ENCODE measurements at regions not wholly inside any gene's neighbourhood (a gene's known extent, or its start where the extent isn't known, plus 50 kb on each side); places are given as distances from the start of the nearest gene placed in this dataset.

DNA sequence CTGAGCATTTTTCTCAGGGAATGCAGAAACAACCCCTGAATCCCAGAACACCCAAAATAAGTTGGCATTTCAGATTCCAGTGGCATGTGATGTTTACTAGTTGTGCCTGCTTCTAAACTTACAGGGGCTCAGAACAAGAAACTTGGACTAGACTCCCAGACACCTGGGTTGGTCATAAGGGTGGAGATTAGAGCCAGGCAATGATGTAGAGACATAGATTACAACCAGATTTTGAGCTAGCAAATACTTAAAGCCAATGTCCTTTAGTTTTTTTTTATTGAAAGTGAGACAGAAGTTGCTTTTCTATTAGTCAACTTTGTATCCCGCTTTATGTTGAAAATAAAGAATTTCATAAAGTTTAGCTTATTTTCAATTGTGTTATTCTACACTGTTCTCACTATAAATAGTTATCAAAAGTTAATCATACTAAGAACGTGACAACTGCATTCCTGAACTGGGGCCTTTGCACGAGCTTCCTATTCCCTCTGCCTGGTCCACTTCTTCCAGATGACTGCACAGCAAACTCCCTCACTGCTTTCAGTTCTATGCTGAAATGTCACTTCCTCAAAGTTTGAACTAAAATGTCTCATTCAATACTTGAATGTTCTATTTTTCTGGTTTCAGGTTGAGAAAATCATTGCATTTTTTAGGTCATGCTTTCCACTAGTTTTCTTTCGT, 224.7 kb upstream of the PPP1R2C start:
- DNase-seq, result no peak
- ATAC-seq, result no peak
- intact Hi-C loops (cut with DNase I, micrococcal nuclease), result no loop called here

DNA sequence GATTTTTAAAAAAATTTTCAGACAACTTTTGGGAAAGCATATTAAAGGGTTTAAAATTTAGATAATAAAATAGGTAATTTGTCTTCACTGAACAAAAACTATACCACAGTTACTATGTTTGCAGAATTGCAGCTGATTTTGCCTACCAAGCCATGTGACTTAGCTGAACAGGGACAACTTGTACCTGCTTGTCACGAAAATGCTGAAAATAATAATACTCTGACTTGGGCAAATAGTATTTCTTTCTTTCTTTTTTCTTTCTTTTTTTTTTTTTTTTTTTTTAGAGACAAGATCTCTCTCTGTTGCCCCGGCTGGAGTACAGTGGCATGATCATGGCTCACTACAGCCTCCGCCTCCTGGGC, 225.2 kb upstream of the PPP1R2C start:
- no peak for ATAC-seq
- DNase-seq, result no peak
- intact Hi-C loops (cut with DNase I, micrococcal nuclease), result no loop called here

DNA sequence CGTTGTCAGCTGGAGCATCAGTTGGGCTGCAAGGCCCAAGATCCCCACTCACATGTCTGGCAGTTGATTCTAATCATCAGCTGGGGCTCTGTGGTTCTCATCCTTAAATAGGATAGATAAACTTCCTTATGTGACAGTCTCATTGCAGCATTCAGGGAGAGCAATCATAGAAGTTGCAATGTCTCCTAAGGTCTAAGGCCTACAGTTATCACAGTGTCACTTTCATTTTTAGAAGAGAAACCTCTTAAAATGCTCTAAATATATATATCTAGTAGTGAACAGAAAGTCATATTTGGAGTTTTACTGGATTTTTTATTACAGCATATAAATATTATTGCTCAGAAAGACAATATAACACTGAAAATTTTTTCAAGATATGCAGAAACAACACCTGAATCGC, 226.0 kb upstream of the PPP1R2C start:
- no peak for DNase-seq
- intact Hi-C loops (cut with DNase I, micrococcal nuclease), result no loop called here
- ATAC-seq, result no peak

DNA sequence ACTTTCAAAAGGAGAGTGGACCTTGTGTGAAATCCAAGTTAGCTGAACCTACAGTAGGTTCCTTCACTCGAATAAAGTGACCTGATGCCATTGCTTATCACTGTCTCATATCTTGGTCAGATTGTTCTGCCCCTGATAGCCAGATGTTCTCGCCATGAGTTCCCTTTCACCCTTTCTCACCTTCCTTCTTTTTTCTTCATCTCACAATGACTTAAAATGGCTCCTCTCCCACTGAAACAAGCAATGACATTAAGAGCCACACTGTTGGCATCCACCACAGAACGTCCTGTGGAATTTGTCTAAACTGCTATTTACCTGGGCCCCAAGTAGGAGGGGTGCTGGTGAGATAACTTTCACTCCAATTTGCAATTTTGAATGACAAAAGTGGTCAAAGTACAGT, 227.6 kb upstream of the PPP1R2C start:
- intact Hi-C loops (cut with DNase I, micrococcal nuclease), result no loop called here
- ATAC-seq, result no peak
- no peak for DNase-seq

DNA sequence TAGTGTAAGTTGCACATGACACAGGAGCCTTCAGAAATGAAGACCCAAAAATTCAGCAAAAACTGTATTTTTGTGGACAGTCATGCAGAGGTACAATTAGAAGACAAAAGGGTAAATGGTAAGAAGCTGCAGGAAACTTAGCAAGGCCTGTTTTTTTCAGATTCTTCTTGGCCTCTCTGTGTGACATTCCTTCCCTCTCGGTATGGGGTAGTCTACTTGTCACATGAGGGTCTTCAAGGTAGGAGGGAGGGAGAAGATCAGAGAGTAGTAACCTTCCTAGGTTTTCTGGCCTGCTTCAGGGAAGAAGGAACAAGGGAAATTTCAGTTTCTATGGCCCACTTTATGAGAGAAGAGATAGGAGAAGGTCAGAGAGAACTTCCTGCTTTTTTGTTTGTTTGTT, 230.4 kb upstream of the PPP1R2C start:
- no peak for DNase-seq
- no peak for ATAC-seq
- intact Hi-C loops (cut with DNase I, micrococcal nuclease), result no loop called here

DNA sequence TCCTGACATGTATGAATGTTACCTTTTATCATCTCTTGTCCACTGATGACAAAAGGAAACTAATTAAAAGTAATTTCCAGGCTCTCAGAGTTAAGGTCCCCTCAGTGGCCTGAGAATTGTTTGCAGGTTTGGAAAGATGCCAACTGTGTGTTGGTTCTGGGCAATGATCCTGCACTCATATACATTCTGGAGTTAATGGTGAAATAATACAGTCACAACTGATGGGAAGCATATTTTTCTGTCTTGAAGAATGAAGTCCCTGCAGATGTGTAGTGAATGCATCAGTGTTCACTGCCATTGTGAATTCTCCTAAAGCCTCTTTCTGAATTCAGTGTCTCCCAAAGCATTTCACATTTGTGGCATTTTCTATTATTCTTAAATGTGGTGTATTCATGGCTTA, 238.1 kb upstream of the PPP1R2C start:
- no peak for ATAC-seq

DNA sequence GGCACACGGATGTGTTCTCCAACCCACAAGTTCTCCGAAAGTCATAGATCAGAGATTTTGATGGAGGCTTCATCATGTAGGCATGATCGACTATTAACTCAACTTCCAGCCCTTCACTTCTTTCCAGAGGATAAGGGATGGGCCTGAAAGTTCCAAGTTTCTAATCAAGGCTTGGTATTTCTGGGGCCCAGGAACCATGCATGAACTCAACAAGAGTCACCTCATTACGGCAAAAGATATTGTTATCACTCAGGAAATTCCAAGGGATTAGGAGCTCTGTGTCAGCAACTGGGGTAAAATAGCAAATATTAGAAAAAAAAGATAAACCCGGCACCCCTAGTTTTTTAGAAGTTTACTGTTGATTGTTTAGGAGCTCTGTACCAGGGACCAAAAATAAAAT, 240.1 kb upstream of the PPP1R2C start:
- ATAC-seq, result no peak
- no peak for DNase-seq
- intact Hi-C loops (cut with DNase I, micrococcal nuclease), result no loop called here

More for the DNA sequence above, 238.1 kb upstream of the PPP1R2C start:
- DNase-seq, result no peak
- intact Hi-C loops (cut with DNase I, micrococcal nuclease), result no loop called here

DNA sequence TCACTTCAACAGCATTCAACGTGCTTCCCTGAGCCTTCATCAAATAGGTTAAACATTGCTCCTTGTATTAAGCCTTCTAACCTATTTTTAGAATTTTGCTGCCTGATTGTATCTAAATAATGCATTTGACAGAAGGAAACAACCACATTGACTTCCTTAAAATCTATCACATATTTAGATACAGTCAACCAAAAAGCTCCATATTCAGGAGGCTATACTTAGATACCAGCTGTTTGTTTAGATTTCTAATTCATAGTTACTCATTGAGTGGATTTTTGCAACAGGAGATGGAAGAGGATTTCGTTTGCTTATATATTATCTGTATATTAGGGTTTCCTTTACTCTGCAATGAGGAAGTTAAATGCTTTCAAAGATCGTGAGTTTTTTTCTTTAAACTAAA, 241.1 kb upstream of the PPP1R2C start:
- DNase-seq (no peak), ATAC-seq (no peak)
- intact Hi-C loops (cut with DNase I, micrococcal nuclease), result no loop called here

DNA sequence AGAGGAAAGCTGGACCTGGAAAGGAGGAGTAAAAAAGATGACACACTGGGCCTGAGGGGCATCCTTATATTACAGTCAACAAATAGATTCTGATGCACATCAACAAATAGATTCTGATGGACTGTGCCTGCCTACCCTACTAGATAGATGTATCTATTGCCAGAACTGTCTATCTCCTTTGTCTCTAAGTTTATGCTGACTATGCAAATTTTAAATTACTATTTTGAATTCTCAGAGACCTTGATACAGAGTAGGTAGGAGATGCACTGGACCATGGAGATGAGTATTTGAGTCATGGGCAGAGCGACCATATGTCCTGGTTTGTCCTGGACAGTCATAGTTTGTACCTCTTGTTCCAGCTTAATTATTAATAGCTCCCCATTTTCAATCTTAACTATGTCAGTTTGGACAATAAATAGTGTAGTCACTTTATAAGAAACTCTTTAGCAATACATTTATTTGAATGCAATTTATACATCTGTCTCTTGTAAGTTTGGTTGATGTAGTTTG, 247.9 kb upstream of the PPP1R2C start:
- DNase-seq (no peak), ATAC-seq (no peak)
- intact Hi-C loops (cut with DNase I, micrococcal nuclease), result no loop called here

DNA sequence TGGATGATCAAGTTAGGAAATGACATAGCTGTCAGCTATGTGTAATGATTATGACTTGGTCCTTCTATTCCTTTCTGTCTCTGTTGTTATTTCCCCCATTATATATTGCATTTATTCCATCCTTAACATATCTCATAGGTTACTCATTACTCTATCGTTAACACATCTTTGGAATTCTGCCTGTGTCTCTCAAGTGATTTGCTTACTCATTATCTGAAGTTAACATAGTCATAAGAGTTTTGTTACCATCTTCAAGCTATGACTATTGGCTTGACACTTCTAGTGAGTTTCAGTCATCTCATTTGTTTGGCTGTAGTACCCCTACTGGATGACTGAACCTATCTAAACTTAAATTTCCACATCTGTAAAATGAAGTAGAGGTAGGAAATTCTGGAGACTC, 286.1 kb upstream of the PPP1R2C start:
- DNase-seq (no peak), ATAC-seq (no peak)
- intact Hi-C loops (cut with DNase I, micrococcal nuclease), result no loop called here

DNA sequence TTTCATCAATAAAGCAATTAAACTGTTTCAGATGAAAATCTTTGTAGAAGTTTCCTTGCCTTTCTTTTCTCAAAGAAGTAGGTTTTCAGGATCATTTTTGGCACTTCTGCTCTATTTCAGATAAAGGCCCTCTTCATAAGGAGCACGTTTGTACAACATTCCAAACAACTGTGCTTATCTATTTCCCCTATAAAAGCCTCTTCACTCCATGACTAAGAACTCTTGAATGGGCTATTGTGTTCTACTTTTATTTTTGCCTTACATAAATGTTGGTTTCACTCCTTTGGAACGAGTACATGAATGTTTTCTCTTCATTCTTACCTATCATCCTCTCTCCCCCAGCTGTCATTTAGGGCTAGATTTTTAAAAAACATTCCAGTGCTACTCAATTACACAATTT, 288.0 kb upstream of the PPP1R2C start:
- ATAC-seq, result no peak
- intact Hi-C loops (cut with DNase I, micrococcal nuclease), result no loop called here
- DNase-seq, result no peak

DNA sequence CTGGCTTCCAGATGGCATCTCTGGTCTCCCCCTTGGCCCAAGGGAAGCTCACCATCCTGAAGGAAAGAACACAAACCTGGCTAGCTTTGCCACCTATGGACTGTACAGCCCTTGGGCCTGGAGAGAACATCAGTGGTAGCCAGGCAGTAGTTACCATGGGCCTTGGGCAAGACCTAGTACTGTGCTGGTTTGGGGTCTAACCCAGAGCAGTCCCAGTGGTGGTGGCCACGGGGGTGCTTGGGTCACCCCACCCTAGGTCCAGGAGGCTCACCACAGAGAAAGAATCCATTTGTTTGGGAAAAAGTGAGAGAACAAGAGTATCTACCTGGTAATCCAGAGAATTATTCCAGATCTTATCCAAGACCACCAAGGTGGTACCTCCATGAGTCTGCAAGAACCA, 290.7 kb upstream of the PPP1R2C start:
- ATAC-seq, result no peak
- intact Hi-C loops (cut with DNase I, micrococcal nuclease), result no loop called here
- no peak for DNase-seq

DNA sequence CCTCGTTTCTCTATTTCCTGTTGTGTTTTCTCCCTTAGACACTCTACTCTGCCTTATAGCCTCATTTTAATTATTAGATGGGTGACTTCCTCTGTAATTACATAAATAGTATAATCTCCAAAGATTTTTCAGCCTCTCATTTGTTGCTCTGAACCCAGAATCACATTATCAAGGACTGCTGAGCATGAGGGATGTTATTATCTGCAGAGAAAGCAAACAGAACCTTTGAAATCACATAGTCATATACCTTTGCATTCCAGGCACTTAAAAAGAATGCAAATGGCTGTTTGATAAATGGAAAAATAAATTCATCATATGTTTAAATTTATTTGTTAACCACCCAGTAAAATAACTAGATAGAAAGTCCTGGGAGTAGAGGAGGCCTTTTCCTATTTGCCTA, 305.1 kb upstream of the PPP1R2C start:
- peak; percentile 45 for ATAC-seq
- intact Hi-C loops (cut with DNase I, micrococcal nuclease), result no loop called here
- DNase-seq, result no peak

DNA sequence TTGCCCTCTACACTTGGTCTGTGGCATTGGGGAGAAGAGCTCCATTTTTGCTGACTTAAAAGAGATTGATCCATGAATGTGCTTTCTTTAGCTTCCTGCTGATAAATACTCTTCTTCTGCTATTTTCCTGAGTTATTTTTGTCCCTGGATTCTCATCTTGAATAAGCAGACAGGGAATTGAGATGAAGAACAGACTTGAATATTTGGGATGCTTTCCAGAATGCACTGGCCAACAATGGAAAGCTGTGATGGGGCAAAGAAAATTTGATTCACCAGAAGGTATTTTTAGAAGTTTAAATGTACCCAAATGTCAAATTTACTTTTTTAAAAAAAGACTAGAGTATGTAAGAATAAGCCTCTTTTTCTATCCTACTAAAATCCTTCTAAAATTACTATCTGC, 309.9 kb upstream of the PPP1R2C start:
- no peak for DNase-seq
- intact Hi-C loops (cut with DNase I, micrococcal nuclease), result no loop called here
- no peak for ATAC-seq

DNA sequence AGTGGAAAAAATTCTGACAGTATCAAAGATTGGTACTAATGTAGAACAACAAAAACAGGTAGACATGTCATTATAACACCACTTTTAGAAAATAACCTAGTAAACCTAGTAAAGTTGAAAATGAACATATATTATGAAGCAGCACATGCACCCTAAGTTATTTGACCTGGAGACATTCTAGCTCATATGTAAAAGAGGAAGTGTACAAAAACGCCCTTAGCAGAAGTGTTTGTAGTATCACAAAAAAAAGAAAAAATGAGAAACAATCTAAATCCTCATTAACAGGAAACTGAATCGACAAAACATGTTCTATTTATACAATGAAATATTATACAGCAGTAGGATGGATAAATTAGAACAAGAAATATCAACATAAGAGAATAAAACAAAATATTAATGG, 318.9 kb upstream of the PPP1R2C start:
- ATAC-seq, result no peak
- intact Hi-C loops (cut with DNase I, micrococcal nuclease), result no loop called here
- DNase-seq, result no peak

DNA sequence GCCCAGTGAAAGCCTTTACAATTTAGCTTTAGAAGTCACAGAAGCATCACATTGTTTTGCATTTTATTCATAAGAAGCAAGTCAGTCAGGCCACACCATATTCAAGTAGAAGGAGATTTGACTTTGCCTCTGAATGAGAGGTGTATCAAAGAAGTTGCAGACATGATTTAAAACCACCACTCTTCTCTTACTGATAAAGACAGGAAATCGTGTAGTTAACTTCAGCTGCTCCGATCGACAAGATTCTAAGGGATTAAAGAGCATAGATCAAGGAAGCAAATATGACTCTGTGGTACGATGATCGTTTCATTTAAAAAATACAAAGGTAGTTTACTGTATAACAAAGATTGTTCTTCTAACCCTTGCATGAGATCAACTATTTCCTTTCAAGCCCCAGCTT, 328.0 kb upstream of the PPP1R2C start:
- DNase-seq, result no peak
- ATAC-seq, result no peak
- intact Hi-C loops (cut with DNase I, micrococcal nuclease), result no loop called here

DNA sequence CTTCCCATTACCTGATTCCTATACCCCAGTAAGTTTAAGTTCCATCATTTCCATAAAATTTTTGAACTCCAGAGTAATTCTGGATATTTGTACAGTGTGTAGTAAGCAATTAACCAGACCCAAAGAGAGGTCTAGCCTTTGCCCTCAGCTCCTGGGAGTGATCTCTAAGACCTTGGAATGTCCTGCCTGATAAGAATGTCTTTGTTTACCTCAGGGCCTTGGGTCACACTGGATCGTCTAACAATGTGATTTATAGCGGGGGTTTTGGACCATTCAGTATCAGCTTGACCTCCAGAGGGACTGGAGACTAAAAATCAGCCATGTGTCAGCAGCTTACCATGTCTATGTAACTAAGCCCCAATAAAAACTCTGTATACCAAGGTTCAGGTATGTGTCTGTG, 330.9 kb upstream of the PPP1R2C start:
- ATAC-seq, result no peak
- intact Hi-C loops (cut with DNase I, micrococcal nuclease), result no loop called here
- DNase-seq, result no peak

DNA sequence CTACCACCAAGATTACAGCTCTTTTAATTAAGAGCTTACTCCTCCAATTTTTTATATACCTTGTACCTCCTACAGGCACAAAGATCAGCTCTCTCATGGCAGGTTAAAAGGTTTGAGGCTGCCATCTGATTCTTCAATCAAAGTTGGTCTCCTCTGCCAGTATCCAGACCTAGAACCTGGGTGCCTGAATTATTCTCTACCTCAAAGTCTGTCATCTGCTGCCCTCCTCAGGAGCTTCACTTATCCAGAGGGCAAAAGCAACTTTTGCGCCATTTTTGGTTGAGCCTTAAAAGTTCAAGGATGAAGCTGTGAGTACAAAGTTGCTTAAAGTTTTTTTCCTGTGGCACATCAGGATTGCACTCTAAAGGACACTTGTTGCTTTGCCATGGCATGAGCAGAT, 343.7 kb upstream of the PPP1R2C start:
- intact Hi-C loops (cut with DNase I, micrococcal nuclease), result no loop called here
- DNase-seq, result no peak
- ATAC-seq, result no peak

DNA sequence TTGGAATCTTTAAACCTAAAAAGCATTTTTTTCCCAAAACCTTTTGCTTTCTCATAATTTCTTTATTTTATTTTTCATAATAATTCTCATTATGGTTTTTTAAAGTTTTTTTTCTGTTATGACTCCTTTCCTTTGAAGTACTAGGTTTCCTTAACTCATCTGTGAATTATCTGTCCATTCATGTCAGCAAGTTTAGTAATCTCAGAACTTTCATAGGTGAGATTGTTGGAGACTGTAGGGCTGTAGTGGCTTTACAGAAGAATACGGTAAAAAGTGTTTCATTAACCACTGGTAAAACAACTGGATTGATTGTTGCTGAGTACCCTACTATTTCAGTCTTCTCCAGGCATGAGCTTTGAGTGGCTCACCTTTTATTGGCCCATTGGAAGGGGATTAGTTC, 361.7 kb upstream of the PPP1R2C start:
- ATAC-seq, result no peak
- intact Hi-C loops (cut with DNase I, micrococcal nuclease), result no loop called here

DNA sequence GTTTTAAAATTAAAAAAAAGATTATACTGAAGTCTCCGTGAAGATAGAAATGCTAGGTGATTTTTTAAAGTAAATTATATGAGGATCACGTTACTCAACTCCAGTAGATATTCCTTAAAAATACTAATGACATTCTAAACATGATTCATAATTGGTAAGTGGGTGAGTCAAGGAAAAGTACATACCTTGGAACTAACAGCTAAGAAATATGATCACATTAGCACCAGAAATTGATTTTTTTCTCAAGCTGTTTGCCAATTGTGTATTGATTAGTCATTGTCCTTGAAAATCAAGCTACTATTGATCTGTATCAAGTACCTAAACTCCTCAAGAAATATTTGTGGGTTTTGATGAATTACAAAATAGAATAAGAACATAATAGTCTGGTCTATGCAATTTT, 362.6 kb upstream of the PPP1R2C start:
- DNase-seq, result no peak
- intact Hi-C loops (cut with DNase I, micrococcal nuclease), result no loop called here

More for the DNA sequence above, 361.7 kb upstream of the PPP1R2C start:
- no peak for DNase-seq

DNA sequence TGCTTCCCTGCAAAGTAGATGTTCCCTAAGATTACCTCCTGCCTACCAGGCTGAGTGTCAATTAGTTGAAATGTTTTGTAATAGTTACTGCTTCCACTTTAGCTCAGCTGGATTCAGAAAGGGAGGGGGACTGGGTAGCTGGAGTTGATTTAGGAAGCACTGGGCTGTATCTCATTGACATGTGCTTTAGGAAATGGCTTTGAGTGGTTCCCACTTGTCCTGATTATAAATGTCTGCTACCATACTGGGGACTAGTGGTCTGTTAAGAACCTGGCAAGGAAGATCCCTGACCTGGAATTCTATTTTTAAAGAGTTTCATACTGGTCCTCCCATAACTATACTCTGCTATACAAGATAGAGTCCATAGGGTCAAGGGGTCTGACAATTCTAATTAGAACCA, 363.9 kb upstream of the PPP1R2C start:
- no peak for ATAC-seq
- intact Hi-C loops (cut with DNase I, micrococcal nuclease), result no loop called here

More for the DNA sequence above, 362.6 kb upstream of the PPP1R2C start:
- ATAC-seq, result no peak

DNA sequence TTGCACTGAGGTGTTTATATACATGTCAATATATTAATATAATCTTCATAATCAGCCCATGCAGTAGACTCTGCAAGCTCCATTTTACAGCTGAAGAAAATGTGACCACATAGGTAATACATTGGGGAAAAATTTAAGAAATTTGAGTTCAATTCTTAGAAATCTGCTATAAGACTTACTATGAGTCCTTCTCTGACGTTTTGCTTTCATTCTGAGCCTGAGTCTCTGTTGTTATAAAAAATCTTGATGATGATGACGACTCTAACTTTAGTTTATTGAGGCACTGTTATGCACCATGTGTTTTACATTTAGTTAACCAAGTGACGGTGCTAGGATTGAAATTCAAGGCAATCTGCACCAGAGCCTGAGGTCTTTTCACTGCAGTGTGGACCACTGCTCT, 370.3 kb upstream of the PPP1R2C start:
- ATAC-seq, result no peak
- intact Hi-C loops (cut with DNase I, micrococcal nuclease), result no loop called here

More for the DNA sequence above, 363.9 kb upstream of the PPP1R2C start:
- DNase-seq, result no peak

More for the DNA sequence above, 370.3 kb upstream of the PPP1R2C start:
- DNase-seq, result no peak
